ENCODE measurements at regions not wholly inside any gene's neighbourhood (a gene's known extent, or its start where the extent isn't known, plus 50 kb on each side); places are given as distances from the start of the nearest gene placed in this dataset.

DNA sequence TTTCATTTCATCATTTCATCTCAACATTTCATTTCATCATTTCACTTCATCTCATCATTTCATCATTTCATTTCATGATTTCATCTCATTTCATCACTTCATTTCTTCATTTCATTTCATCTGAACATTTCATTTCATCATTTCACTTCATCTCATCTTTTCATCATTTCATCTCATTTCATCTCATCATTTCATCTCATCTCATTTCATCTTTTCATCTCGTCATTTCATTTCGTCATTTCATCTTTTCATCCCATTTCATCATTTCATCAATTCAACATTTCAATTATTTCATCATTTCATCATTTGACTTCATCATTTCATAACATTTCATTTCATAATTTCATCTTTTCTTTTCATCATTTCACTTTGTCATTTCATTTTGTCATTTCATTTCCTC, 128.4 kb downstream of the ANKRD30BL start:
- TF ChIP-seq, protein P1, sequence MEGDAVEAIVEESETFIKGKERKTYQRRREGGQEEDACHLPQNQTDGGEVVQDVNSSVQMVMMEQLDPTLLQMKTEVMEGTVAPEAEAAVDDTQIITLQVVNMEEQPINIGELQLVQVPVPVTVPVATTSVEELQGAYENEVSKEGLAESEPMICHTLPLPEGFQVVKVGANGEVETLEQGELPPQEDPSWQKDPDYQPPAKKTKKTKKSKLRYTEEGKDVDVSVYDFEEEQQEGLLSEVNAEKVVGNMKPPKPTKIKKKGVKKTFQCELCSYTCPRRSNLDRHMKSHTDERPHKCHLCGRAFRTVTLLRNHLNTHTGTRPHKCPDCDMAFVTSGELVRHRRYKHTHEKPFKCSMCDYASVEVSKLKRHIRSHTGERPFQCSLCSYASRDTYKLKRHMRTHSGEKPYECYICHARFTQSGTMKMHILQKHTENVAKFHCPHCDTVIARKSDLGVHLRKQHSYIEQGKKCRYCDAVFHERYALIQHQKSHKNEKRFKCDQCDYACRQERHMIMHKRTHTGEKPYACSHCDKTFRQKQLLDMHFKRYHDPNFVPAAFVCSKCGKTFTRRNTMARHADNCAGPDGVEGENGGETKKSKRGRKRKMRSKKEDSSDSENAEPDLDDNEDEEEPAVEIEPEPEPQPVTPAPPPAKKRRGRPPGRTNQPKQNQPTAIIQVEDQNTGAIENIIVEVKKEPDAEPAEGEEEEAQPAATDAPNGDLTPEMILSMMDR (conservative IDR thresholded peaks at IDR 0.05; ENCODE audit: low read length), result no peak
- no peak for TF ChIP-seq EZH2phosphoT487 (IDR thresholded peaks at IDR 0.05; ENCODE audit: borderline replicate concordance, low read depth, low read length)
